GM23338 (cell line): ENCODE measurements at regions not wholly inside any gene's neighbourhood (a gene's known extent, or its start where the extent isn't known, plus 50 kb on each side); places are given as distances from the start of the nearest gene placed in this dataset.

ENCODE experiments used
- ATAC-seq: fragments of 200-7000 bp; cut with Tn5 transposase; 3 replicates; pipeline ENCODE4 v1.9.1; 2020
- DNase-seq: peaks from one replicate; pipeline ENCODE4 v3.0.0-alpha.2; 2015; ENCODE audit warnings: low spot score
- H2AFZ ChIP-seq: fragments of 200-600 bp; sonication (generic); 2 replicates; pipeline ENCODE4 v1.8.0; 2016; ENCODE audit warnings: antibody characterized with exemption, mild to moderate bottlenecking, moderate library complexity
- H3F3A ChIP-seq: fragments of 200-600 bp; sonication (generic); replicated peaks from 2 replicates; pipeline ENCODE4 v1.8.0; 2017; ENCODE audit warnings: antibody characterized with exemption, mixed run types, low read depth
- H3K27ac ChIP-seq: fragments of 200-600 bp; sonication (generic); 2 replicates; pipeline ENCODE4 v1.6.1; 2016; ENCODE audit warnings: low read depth
- H3K27me3 ChIP-seq: fragments of 200-600 bp; sonication (generic); 2 replicates; pipeline ENCODE4 v1.8.0; 2016; ENCODE audit warnings: mild to moderate bottlenecking, mixed run types, moderate library complexity; ENCODE audit not compliant: insufficient read depth
- H3K36me3 ChIP-seq: fragments of 200-600 bp; sonication (generic); 2 replicates; pipeline ENCODE4 v1.8.0; 2016; ENCODE audit warnings: mild to moderate bottlenecking; ENCODE audit not compliant: insufficient read depth
- H3K4me1 ChIP-seq: fragments of 200-600 bp; sonication (generic); 2 replicates; pipeline ENCODE4 v1.8.0; 2016; ENCODE audit warnings: mild to moderate bottlenecking, moderate library complexity; ENCODE audit not compliant: insufficient read depth
- H3K4me2 ChIP-seq: fragments of 200-600 bp; sonication (generic); 2 replicates; pipeline ENCODE4 v1.7.1; 2017; ENCODE audit warnings: mixed run types
- H3K4me3 ChIP-seq: fragments of 200-600 bp; sonication (generic); 2 replicates; pipeline ENCODE4 v1.6.1; 2016; ENCODE audit warnings: mixed run types
- H3K79me2 ChIP-seq: fragments of 200-600 bp; sonication (generic); replicated peaks from 2 replicates; pipeline ENCODE4 v1.8.0; 2017; ENCODE audit warnings: mild to moderate bottlenecking; ENCODE audit not compliant: insufficient read depth
- H3K9me2 ChIP-seq: fragments of 200-600 bp; sonication (generic); 2 replicates; pipeline ENCODE4 v1.8.0; 2017; ENCODE audit not compliant: insufficient read depth
- H4K20me1 ChIP-seq: fragments of 200-600 bp; sonication (generic); replicated peaks from 2 replicates; pipeline ENCODE4 v1.8.0; 2017; ENCODE audit warnings: mild to moderate bottlenecking; ENCODE audit not compliant: insufficient read depth
- H3K27ac Mint-ChIP-seq: 2 replicates; pipeline ENCODE4 v1.8.0; 2020; ENCODE audit warnings: inconsistent platforms, mild to moderate bottlenecking, moderate library complexity, mixed read lengths
- H3K27me3 Mint-ChIP-seq: 3 replicates; pipeline ENCODE4 v1.8.0; 2022; ENCODE audit warnings: low read depth, mild to moderate bottlenecking, moderate library complexity, mixed read lengths, inconsistent platforms; ENCODE audit not compliant: insufficient read depth, poor library complexity
- H3K36me3 Mint-ChIP-seq: 3 replicates; pipeline ENCODE4 v1.8.0; 2021; ENCODE audit warnings: low read depth, mild to moderate bottlenecking, inconsistent platforms, moderate library complexity, mixed read lengths
- H3K4me1 Mint-ChIP-seq: 3 replicates; pipeline ENCODE4 v1.8.0; 2020; ENCODE audit warnings: mild to moderate bottlenecking, inconsistent platforms, mixed read lengths
- H3K4me3 Mint-ChIP-seq: 3 replicates; pipeline ENCODE4 v1.8.0; 2021; ENCODE audit warnings: moderate library complexity, mild to moderate bottlenecking, inconsistent platforms, mixed read lengths
- H3K9me3 Mint-ChIP-seq: 3 replicates; pipeline ENCODE4 v1.8.0; 2020; ENCODE audit warnings: moderate library complexity, mild to moderate bottlenecking, inconsistent platforms, mixed read lengths
- CREB1 ChIP-seq: fragments of 250-450 bp; sonication (Bioruptor Pico); IDR thresholded peaks from 2 replicates; pipeline ENCODE4 v1.5.0; 2020; ENCODE audit warnings: low read depth, mild to moderate bottlenecking, moderate library complexity
- EZH2 ChIP-seq: fragments of 200-600 bp; sonication (generic); IDR thresholded peaks from one replicate; pipeline ENCODE4 v1.8.0; 2017; ENCODE audit warnings: antibody characterized with exemption, mild to moderate bottlenecking, low read depth; ENCODE audit not compliant: unreplicated experiment
- EZH2phosphoT487 ChIP-seq: fragments of 200-600 bp; sonication (generic); IDR thresholded peaks from one replicate; pipeline ENCODE4 v1.8.1; 2018; ENCODE audit warnings: antibody characterized with exemption; ENCODE audit not compliant: unreplicated experiment
- JUNB ChIP-seq: IDR thresholded peaks from one replicate; pipeline ENCODE4 v1.6.1; 2016; ENCODE audit warnings: antibody characterized with exemption; ENCODE audit not compliant: unreplicated experiment
- NANOG ChIP-seq: IDR thresholded peaks from 2 replicates; pipeline ENCODE4 v1.6.1; 2016; ENCODE audit warnings: antibody characterized with exemption, borderline replicate concordance
- POLR2AphosphoS5 ChIP-seq: IDR thresholded peaks from 2 replicates; pipeline ENCODE4 v1.6.1; 2016; ENCODE audit warnings: antibody characterized with exemption, low read depth
- REST ChIP-seq: IDR thresholded peaks from one replicate; pipeline ENCODE4 v1.6.1; 2018; ENCODE audit warnings: antibody characterized with exemption; ENCODE audit not compliant: unreplicated experiment
- STAT1 ChIP-seq: IDR thresholded peaks from one replicate; pipeline ENCODE4 v1.6.1; 2016; ENCODE audit warnings: antibody characterized with exemption; ENCODE audit not compliant: unreplicated experiment
- ZNF114 ChIP-seq: fragments of 250-450 bp; sonication (Bioruptor Pico); IDR thresholded peaks from 2 replicates; pipeline ENCODE4 v1.5.0; 2020; ENCODE audit warnings: mild to moderate bottlenecking, moderate library complexity
- ZNF331 ChIP-seq: fragments of 250-450 bp; sonication (Bioruptor Pico); IDR thresholded peaks from 2 replicates; pipeline ENCODE4 v1.5.0; 2020; ENCODE audit warnings: low read depth, mild to moderate bottlenecking, moderate library complexity
- ZNF462 ChIP-seq: fragments of 250-450 bp; sonication (Bioruptor Pico); IDR thresholded peaks from 2 replicates; pipeline ENCODE4 v1.5.0; 2020; ENCODE audit warnings: mild to moderate bottlenecking, moderate library complexity
- TF ChIP-seq, protein P1 (sequence below), 2 experiments: fragments of 200-600 bp in 1 of 2; sonication (generic) in 1 of 2; conservative IDR thresholded peaks; 2 replicates each; pipeline versions ENCODE4 v1.5.1 to v1.6.1; 2016 to 2017; ENCODE audit warnings: antibody characterized with exemption in 2 of 2, low read depth in 2 of 2, mild to moderate bottlenecking in 2 of 2, moderate library complexity in 1 of 2
- TF ChIP-seq, protein P2 (sequence below): IDR thresholded peaks from 2 replicates; pipeline ENCODE4 v1.6.1; 2016; ENCODE audit warnings: antibody characterized with exemption

- Histone ChIP-seq H3K4me2 (no peak overlapping the region), H3K27ac (no peak overlapping the region), H2AFZ (peak overlapping the region; percentile 49), H3K27me3 (no peaks in the 10 kb centered on the region), H3F3A (no peaks in the 10 kb centered on the region), H3K79me2 (no peaks in the 10 kb centered on the region), H3K36me3 (no peaks in the 10 kb centered on the region), H4K20me1 (no peaks in the 10 kb centered on the region), H3K9me2 (0 out of 2 replicates have a peak, but pooled peaks cover under 1% of the 10 kb centered on the region), H3K4me3 (no peak overlapping the region), H3K4me1 (0 out of 2 replicates have a peak, but pooled peaks cover 4% of the 10 kb centered on the region)
- Mint-ChIP-seq H3K4me3 (no peak overlapping the region), H3K27me3 (peaks cover 1% of the 10 kb centered on the region), H3K36me3 (no peaks in the 10 kb centered on the region), H3K4me1 (peaks cover 13% of the 10 kb centered on the region; the same call in 2 of the 3 replicates), H3K27ac (no peak overlapping the region), H3K9me3 (no peaks in the 10 kb centered on the region)
- ATAC-seq: no peak; the same call in 2 of the 3 replicates
- TF ChIP-seq, protein P1, sequence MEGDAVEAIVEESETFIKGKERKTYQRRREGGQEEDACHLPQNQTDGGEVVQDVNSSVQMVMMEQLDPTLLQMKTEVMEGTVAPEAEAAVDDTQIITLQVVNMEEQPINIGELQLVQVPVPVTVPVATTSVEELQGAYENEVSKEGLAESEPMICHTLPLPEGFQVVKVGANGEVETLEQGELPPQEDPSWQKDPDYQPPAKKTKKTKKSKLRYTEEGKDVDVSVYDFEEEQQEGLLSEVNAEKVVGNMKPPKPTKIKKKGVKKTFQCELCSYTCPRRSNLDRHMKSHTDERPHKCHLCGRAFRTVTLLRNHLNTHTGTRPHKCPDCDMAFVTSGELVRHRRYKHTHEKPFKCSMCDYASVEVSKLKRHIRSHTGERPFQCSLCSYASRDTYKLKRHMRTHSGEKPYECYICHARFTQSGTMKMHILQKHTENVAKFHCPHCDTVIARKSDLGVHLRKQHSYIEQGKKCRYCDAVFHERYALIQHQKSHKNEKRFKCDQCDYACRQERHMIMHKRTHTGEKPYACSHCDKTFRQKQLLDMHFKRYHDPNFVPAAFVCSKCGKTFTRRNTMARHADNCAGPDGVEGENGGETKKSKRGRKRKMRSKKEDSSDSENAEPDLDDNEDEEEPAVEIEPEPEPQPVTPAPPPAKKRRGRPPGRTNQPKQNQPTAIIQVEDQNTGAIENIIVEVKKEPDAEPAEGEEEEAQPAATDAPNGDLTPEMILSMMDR (conservative IDR thresholded peaks at IDR 0.05; ENCODE audit: low read depth in 2 of 2): no peak
- no peak for TF ChIP-seq POLR2AphosphoS5
- TF ChIP-seq, protein P2, sequence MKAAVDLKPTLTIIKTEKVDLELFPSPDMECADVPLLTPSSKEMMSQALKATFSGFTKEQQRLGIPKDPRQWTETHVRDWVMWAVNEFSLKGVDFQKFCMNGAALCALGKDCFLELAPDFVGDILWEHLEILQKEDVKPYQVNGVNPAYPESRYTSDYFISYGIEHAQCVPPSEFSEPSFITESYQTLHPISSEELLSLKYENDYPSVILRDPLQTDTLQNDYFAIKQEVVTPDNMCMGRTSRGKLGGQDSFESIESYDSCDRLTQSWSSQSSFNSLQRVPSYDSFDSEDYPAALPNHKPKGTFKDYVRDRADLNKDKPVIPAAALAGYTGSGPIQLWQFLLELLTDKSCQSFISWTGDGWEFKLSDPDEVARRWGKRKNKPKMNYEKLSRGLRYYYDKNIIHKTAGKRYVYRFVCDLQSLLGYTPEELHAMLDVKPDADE: no peak
- TF ChIP-seq STAT1: no peak
- no peak for TF ChIP-seq EZH2
- TF ChIP-seq EZH2phosphoT487: no peak
- TF ChIP-seq ZNF462 (CRISPR knock-in tag): no peak
- no peak for TF ChIP-seq JUNB
- TF ChIP-seq CREB1: no peak
- TF ChIP-seq ZNF114 (CRISPR knock-in tag): no peak
- TF ChIP-seq NANOG: no peak
- no peak for TF ChIP-seq ZNF331 (CRISPR knock-in tag)
- no peak for TF ChIP-seq REST
- no peak for DNase-seq
Measured at GRCh38 chr10:91135113-91135512, 85.3 kb upstream of the PCGF5 start.
